Neuronal stem cell (in vitro differentiated cells): ENCODE measurements at regions not wholly inside any gene's neighbourhood (a gene's known extent, or its start where the extent isn't known, plus 50 kb on each side); places are given as distances from the start of the nearest gene placed in this dataset.
"Not testable (repeated sequence)": the region's sequence is repeated elsewhere in the genome, so short reads cannot be mapped to it uniquely, and the experiment has no call there.

Source experiments
- DNase-seq: peaks from one replicate; pipeline ENCODE4 v3.0.0-alpha.2; 2013; ENCODE audit warnings: low spot score
- H2AFZ ChIP-seq: one replicate; pipeline ENCODE4 v1.6.1; 2013; ENCODE audit warnings: mild to moderate bottlenecking, low read length, inconsistent platforms
- H2AK5ac ChIP-seq: 2 replicates; pipeline ENCODE4 v1.6.1; 2013; ENCODE audit warnings: low read depth, mild to moderate bottlenecking, inconsistent platforms, low read length, moderate library complexity, mixed read lengths
- H2BK120ac ChIP-seq: 2 replicates; pipeline ENCODE4 v1.6.1; 2013; ENCODE audit warnings: low read depth, mild to moderate bottlenecking, inconsistent platforms, low read length, moderate library complexity, mixed read lengths
- H2BK12ac ChIP-seq: one replicate; pipeline ENCODE4 v1.6.1; 2013; ENCODE audit warnings: low read length, inconsistent platforms
- H2BK15ac ChIP-seq: 2 replicates; pipeline ENCODE4 v1.6.1; 2013; ENCODE audit warnings: mild to moderate bottlenecking, low read length, inconsistent platforms, mixed read lengths
- H2BK5ac ChIP-seq: one replicate; pipeline ENCODE4 v1.6.1; 2013; ENCODE audit warnings: inconsistent platforms, mild to moderate bottlenecking, low read length, moderate library complexity
- H3K14ac ChIP-seq: one replicate; pipeline ENCODE4 v1.6.1; 2013; ENCODE audit warnings: low read length, inconsistent platforms
- H3K18ac ChIP-seq: 2 replicates; pipeline ENCODE4 v1.6.1; 2013; ENCODE audit warnings: low read length, inconsistent platforms
- H3K23ac ChIP-seq: 2 replicates; pipeline ENCODE4 v1.6.1; 2013; ENCODE audit warnings: low read depth, mild to moderate bottlenecking, mixed read lengths, low read length, inconsistent platforms; ENCODE audit not compliant: poor library complexity
- H3K27ac ChIP-seq: replicated peaks from 3 replicates; pipeline ENCODE4 v1.5.1; 2013; ENCODE audit warnings: low read length, inconsistent platforms
- H3K27me3 ChIP-seq, 3 experiments: 2 replicates each; pipeline ENCODE4 v1.6.1; 2013; ENCODE audit warnings: low read length in 3 of 3, mild to moderate bottlenecking in 2 of 3, inconsistent platforms in 1 of 3, low read depth in 1 of 3, mixed read lengths in 1 of 3, moderate library complexity in 1 of 3; ENCODE audit not compliant: control insufficient read depth in 3 of 3, insufficient read depth in 3 of 3
- H3K36me3 ChIP-seq, 2 donors: replicated peaks in 1 of 2; 2 replicates each; pipeline ENCODE4 v1.6.1; 2013; ENCODE audit warnings: low read length in 2 of 2; ENCODE audit not compliant: control insufficient read depth in 2 of 2, insufficient read depth in 2 of 2
- H3K4ac ChIP-seq: 2 replicates; pipeline ENCODE4 v1.6.1; 2013; ENCODE audit warnings: inconsistent platforms, mild to moderate bottlenecking, low read length, moderate library complexity
- H3K4me1 ChIP-seq, 2 donors: 1 replicate in 1 of 2; 2 replicates in 1 of 2; pipeline ENCODE4 v1.6.1; 2013; ENCODE audit warnings: low read length in 2 of 2, low read depth in 1 of 2; ENCODE audit not compliant: control insufficient read depth in 2 of 2, insufficient read depth in 1 of 2
- H3K4me2 ChIP-seq: one replicate; pipeline ENCODE4 v1.6.1; 2013; ENCODE audit warnings: mild to moderate bottlenecking, low read length, inconsistent platforms; ENCODE audit not compliant: insufficient read depth, poor library complexity, severe bottlenecking
- H3K4me3 ChIP-seq, 2 donors: 2 replicates each; pipeline ENCODE4 v1.5.1; 2013; ENCODE audit warnings: low read length in 2 of 2, mild to moderate bottlenecking in 2 of 2, inconsistent platforms in 1 of 2, moderate library complexity in 1 of 2
- H3K79me1 ChIP-seq: one replicate; pipeline ENCODE4 v1.6.1; 2013; ENCODE audit warnings: low read depth, mild to moderate bottlenecking, inconsistent platforms, low read length, moderate library complexity
- H3K9ac ChIP-seq: one replicate; pipeline ENCODE4 v1.6.1; 2013; ENCODE audit warnings: mild to moderate bottlenecking, low read depth, low read length, inconsistent platforms; ENCODE audit not compliant: poor library complexity
- H3K9me3 ChIP-seq, 2 donors: replicated peaks in 1 of 2; 2 replicates each; pipeline versions ENCODE3 to v1.6.1; 2013; ENCODE audit warnings: low read length in 2 of 2, mild to moderate bottlenecking in 2 of 2, inconsistent platforms in 1 of 2, low read depth in 1 of 2, mixed read lengths in 1 of 2, moderate library complexity in 1 of 2; ENCODE audit not compliant: control insufficient read depth in 2 of 2, insufficient read depth in 1 of 2
- H4K8ac ChIP-seq: one replicate; pipeline ENCODE4 v1.6.1; 2013; ENCODE audit warnings: low read depth, mild to moderate bottlenecking, inconsistent platforms, low read length, moderate library complexity
- H4K91ac ChIP-seq: one replicate; pipeline ENCODE4 v1.6.1; 2013; ENCODE audit warnings: low read length, low read depth, mild to moderate bottlenecking, inconsistent platforms; ENCODE audit not compliant: poor library complexity
- WGBS, 2 donors: extraction: QIAGEN DNeasy Blood & Tissue Kit; methylation state at CpG; one replicate each; pipeline ENCODE4 v1.1.7; 2013; ENCODE audit warnings: missing lambda C conversion rate in 2 of 2, mixed read lengths in 1 of 2; ENCODE audit not compliant: insufficient read length in 2 of 2, insufficient replicate concordance in 1 of 2; ENCODE audit errors: extremely low coverage in 2 of 2; 5-methylcytosine and 5-hydroxymethylcytosine counted together

- not testable (repeated sequence) for H3K4me1 ChIP-seq, H3K23ac ChIP-seq, H3K79me1 ChIP-seq, H3K4me3 ChIP-seq, H3K4ac ChIP-seq, DNase-seq, H2AK5ac ChIP-seq, H3K27me3 ChIP-seq, H3K9ac ChIP-seq, H3K14ac ChIP-seq, H4K8ac ChIP-seq, H3K9me3 ChIP-seq, H2AFZ ChIP-seq, H3K18ac ChIP-seq, H3K36me3 ChIP-seq, H3K27ac ChIP-seq, H2BK5ac ChIP-seq, H3K4me2 ChIP-seq, H2BK15ac ChIP-seq, H2BK120ac ChIP-seq, H4K91ac ChIP-seq, H2BK12ac ChIP-seq
- WGBS, 2 donors, result no CpG with 5 or more reads among the region's 12 CpGs
Observed at GRCh38 chr6:120748574-120748973, 585.7 kb downstream of the TBC1D32 start.

- no peak overlapping the region for H3K4me3 ChIP-seq
Observed at GRCh38 chr6:120736740-120737139, 597.5 kb downstream of the TBC1D32 start.

GRCh38 chr6:120735641-120736040 is 598.6 kb downstream of the TBC1D32 start:
- Histone ChIP-seq H2AK5ac (no peak overlapping the region), H3K4ac (no peak overlapping the region), H4K8ac (no peak overlapping the region), H3K4me1 (no peaks in the 10 kb centered on the region), H2BK120ac (no peak overlapping the region), H3K18ac (no peak overlapping the region), H2BK5ac (no peak overlapping the region), H3K14ac (no peak overlapping the region), H3K9me3 (peaks cover 0 to 2% of the 10 kb centered on the region in 2 donors), H3K4me2 (no peak overlapping the region), H3K4me3 (no peak overlapping the region), H3K36me3 (no peaks in the 10 kb centered on the region), H3K9ac (no peak overlapping the region), H3K23ac (no peak overlapping the region), H3K27me3 (no peaks in the 10 kb centered on the region), H4K91ac (no peak overlapping the region), H2AFZ (no peak overlapping the region), H3K79me1 (no peaks in the 10 kb centered on the region), H2BK15ac (no peak overlapping the region), H3K27ac (no peak overlapping the region), H2BK12ac (no peak overlapping the region)
- WGBS, 2 donors, result no CpG with 5 or more reads among the region's 2 CpGs
- DNase-seq, result no peak

More at GRCh38 chr6:120736740-120737139, 597.5 kb downstream of the TBC1D32 start:
- Histone ChIP-seq H3K18ac (no peak overlapping the region), H4K91ac (no peak overlapping the region), H2BK15ac (no peak overlapping the region), H2BK12ac (no peak overlapping the region), H3K79me1 (no peaks in the 10 kb centered on the region), H3K9me3 (peaks cover 0 to 2% of the 10 kb centered on the region in 2 donors), H3K4me1 (no peaks in the 10 kb centered on the region), H3K9ac (no peak overlapping the region), H3K4ac (no peak overlapping the region), H2AK5ac (no peak overlapping the region), H3K27ac (no peak overlapping the region), H4K8ac (no peak overlapping the region), H3K4me2 (no peak overlapping the region), H2AFZ (no peak overlapping the region), H2BK5ac (no peak overlapping the region), H2BK120ac (no peak overlapping the region), H3K14ac (no peak overlapping the region), H3K23ac (no peak overlapping the region), H3K27me3 (no peaks in the 10 kb centered on the region), H3K36me3 (no peaks in the 10 kb centered on the region)
- WGBS, 2 donors, result no CpG with 5 or more reads among the region's 2 CpGs
- no peak for DNase-seq

GRCh38 chr6:120711255-120711654 is 623.0 kb downstream of the TBC1D32 start:
- Histone ChIP-seq H2BK5ac (no peak overlapping the region), H2BK120ac (no peak overlapping the region), H3K18ac (no peak overlapping the region), H2BK15ac (no peak overlapping the region), H3K9me3 (peaks cover 0 to 7% of the 10 kb centered on the region in 2 donors), H3K27me3 (no peaks in the 10 kb centered on the region), H3K79me1 (no peaks in the 10 kb centered on the region), H3K4me1 (no peaks in the 10 kb centered on the region), H3K14ac (no peak overlapping the region), H3K23ac (no peak overlapping the region), H2AFZ (no peak overlapping the region), H3K9ac (no peak overlapping the region), H3K4ac (no peak overlapping the region), H2AK5ac (no peak overlapping the region), H3K4me3 (no peak overlapping the region), H3K27ac (no peak overlapping the region), H2BK12ac (no peak overlapping the region), H4K91ac (no peak overlapping the region), H4K8ac (no peak overlapping the region), H3K36me3 (peaks cover 0 to 2% of the 10 kb centered on the region in 2 donors), H3K4me2 (no peak overlapping the region)
- no peak for DNase-seq
- WGBS, 2 donors, result no CpG with 5 or more reads among the region's 3 CpGs
